GM23248 (cell line): ENCODE measurements at regions not wholly inside any gene's neighbourhood (a gene's known extent, or its start where the extent isn't known, plus 50 kb on each side); places are given as distances from the start of the nearest gene placed in this dataset.
"Not testable (repeated sequence)": the region's sequence is repeated elsewhere in the genome, so short reads cannot be mapped to it uniquely, and the experiment has no call there.

Experiments
- DNase-seq: peaks from one replicate; pipeline ENCODE4 v3.0.0-alpha.2; 2015
- H2AFZ ChIP-seq: fragments of 200-600 bp; sonication (generic); 2 replicates; pipeline ENCODE4 v1.6.1; 2016; ENCODE audit warnings: antibody characterized with exemption
- H3F3A ChIP-seq: fragments of 200-600 bp; sonication (generic); 2 replicates; pipeline ENCODE4 v1.6.1; 2016; ENCODE audit warnings: mild to moderate bottlenecking, antibody characterized with exemption, mixed run types; ENCODE audit not compliant: insufficient read depth
- H3K27ac ChIP-seq: fragments of 200-600 bp; sonication (generic); 2 replicates; pipeline ENCODE4 v1.5.1; 2016; ENCODE audit warnings: mild to moderate bottlenecking
- H3K27me3 ChIP-seq: fragments of 200-600 bp; sonication (generic); replicated peaks from 2 replicates; pipeline ENCODE4 v1.6.1; 2016; ENCODE audit warnings: mild to moderate bottlenecking; ENCODE audit not compliant: insufficient read depth
- H3K36me3 ChIP-seq: fragments of 200-600 bp; sonication (generic); 2 replicates; pipeline ENCODE4 v1.6.1; 2016; ENCODE audit warnings: low read depth, mild to moderate bottlenecking
- H3K4me1 ChIP-seq: fragments of 200-600 bp; sonication (generic); 2 replicates; pipeline ENCODE4 v1.6.1; 2016; ENCODE audit warnings: mild to moderate bottlenecking; ENCODE audit not compliant: insufficient read depth
- H3K4me2 ChIP-seq: fragments of 200-600 bp; sonication (generic); one replicate; pipeline ENCODE4 v1.6.1; 2016; ENCODE audit warnings: mild to moderate bottlenecking; ENCODE audit not compliant: unreplicated experiment
- H3K4me3 ChIP-seq: fragments of 200-600 bp; sonication (generic); 2 replicates; pipeline ENCODE4 v1.5.1; 2016; ENCODE audit warnings: mild to moderate bottlenecking
- H3K79me2 ChIP-seq: fragments of 200-600 bp; sonication (generic); 2 replicates; pipeline ENCODE4 v1.6.1; 2016; ENCODE audit warnings: mild to moderate bottlenecking; ENCODE audit not compliant: insufficient read depth
- H3K9ac ChIP-seq: fragments of 200-600 bp; sonication (generic); 2 replicates; pipeline ENCODE4 v1.6.1; 2016; ENCODE audit warnings: mild to moderate bottlenecking
- H3K9me2 ChIP-seq: fragments of 200-600 bp; sonication (generic); 2 replicates; pipeline ENCODE4 v1.6.1; 2016; ENCODE audit warnings: mixed run types, mild to moderate bottlenecking, moderate library complexity; ENCODE audit not compliant: insufficient read depth
- H3K9me3 ChIP-seq: fragments of 200-600 bp; sonication (generic); one replicate; pipeline ENCODE4 v1.6.1; 2017; ENCODE audit warnings: low read depth
- H4K20me1 ChIP-seq: fragments of 200-600 bp; sonication (generic); 2 replicates; pipeline ENCODE4 v1.6.0; 2016; ENCODE audit not compliant: insufficient read depth
- EZH2 ChIP-seq: fragments of 200-600 bp; sonication (generic); IDR thresholded peaks from 2 replicates; pipeline ENCODE4 v1.6.1; 2018; ENCODE audit warnings: antibody characterized with exemption, mild to moderate bottlenecking; ENCODE audit not compliant: insufficient read depth, poor library complexity, severe bottlenecking
- EZH2phosphoT487 ChIP-seq: fragments of 200-600 bp; sonication (generic); IDR thresholded peaks from 2 replicates; pipeline ENCODE4 v1.6.1; 2018; ENCODE audit warnings: antibody characterized with exemption, moderate library complexity, mild to moderate bottlenecking, low read depth; ENCODE audit not compliant: insufficient read depth
- WGBS, 2 experiments: methylation state at CpG; one replicate each; pipeline ENCODE4 v1.1.6; 2015 to 2017; ENCODE audit warnings: low lambda C conversion rate in 2 of 2, low coverage in 1 of 2; ENCODE audit errors: missing lambda C conversion rate in 2 of 2; 5-methylcytosine and 5-hydroxymethylcytosine counted together
- in situ Hi-C: fragments of 300-500 bp; cut with MboI; formaldehyde crosslinking; loops from 2 replicates; pipeline ENCODE4 v1.15.0; 2020

GRCh38 chr18:15003636-15004269 lies 255.8 kb downstream of the ANKRD30B start:
- in situ Hi-C loops, H3K27me3 ChIP-seq: not testable (repeated sequence)

DNA sequence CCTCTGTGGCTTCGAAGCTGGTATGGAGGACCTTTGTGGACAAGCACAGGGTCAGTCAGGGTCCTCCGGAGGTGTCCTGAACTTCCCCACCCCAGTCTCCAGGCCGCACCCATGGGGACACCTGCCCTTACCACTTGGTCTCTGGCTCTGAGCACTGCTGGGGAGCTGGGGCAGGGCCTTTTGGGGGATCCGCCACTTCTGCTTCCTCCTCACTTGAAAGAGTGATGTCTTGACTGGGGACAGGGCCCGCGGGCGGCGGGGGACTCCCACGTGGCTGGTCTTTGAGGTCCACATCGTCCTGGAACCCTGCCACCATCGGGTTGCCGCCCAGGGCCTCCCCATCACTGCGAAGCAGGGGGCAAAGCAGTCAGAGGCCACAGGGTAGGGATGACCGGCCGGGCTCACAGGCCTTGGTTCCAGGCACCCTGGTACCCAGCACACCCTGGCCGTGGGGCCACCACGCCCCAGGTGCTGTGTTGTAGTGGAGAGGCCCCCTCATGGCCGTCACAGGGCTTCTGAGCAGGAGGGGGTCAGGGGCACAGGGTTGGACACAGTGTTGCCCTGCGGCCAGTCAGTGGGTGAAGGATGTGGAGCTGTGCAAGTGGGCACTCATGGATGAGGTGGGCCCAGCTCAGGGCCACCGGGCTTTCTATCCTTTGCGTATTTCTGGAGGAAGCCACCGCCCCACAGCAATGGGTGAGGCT lies 256.4 kb downstream of the ANKRD30B start:
- H3K27me3 ChIP-seq, H3K9me2 ChIP-seq, DNase-seq, H3K4me2 ChIP-seq, H2AFZ ChIP-seq, H3K9ac ChIP-seq, H3K79me2 ChIP-seq, H3K4me3 ChIP-seq, in situ Hi-C loops, H3K36me3 ChIP-seq, H3K4me1 ChIP-seq, H3K27ac ChIP-seq, H3F3A ChIP-seq, H3K9me3 ChIP-seq, H4K20me1 ChIP-seq: not testable (repeated sequence)
- WGBS, 2 experiments: 58 to 59% methylated on average over 20 to 22 of the region's 22 CpGs

More at GRCh38 chr18:15003636-15004269, 255.8 kb downstream of the ANKRD30B start:
- not testable (repeated sequence) for DNase-seq, H2AFZ ChIP-seq, H4K20me1 ChIP-seq, H3K9me3 ChIP-seq, H3K36me3 ChIP-seq, H3F3A ChIP-seq, H3K4me3 ChIP-seq, H3K4me1 ChIP-seq, H3K4me2 ChIP-seq, H3K27ac ChIP-seq, H3K9ac ChIP-seq, H3K9me2 ChIP-seq, H3K79me2 ChIP-seq
- WGBS, 2 experiments: 60 to 66% methylated on average over 14 to 17 of the region's 18 CpGs

DNA sequence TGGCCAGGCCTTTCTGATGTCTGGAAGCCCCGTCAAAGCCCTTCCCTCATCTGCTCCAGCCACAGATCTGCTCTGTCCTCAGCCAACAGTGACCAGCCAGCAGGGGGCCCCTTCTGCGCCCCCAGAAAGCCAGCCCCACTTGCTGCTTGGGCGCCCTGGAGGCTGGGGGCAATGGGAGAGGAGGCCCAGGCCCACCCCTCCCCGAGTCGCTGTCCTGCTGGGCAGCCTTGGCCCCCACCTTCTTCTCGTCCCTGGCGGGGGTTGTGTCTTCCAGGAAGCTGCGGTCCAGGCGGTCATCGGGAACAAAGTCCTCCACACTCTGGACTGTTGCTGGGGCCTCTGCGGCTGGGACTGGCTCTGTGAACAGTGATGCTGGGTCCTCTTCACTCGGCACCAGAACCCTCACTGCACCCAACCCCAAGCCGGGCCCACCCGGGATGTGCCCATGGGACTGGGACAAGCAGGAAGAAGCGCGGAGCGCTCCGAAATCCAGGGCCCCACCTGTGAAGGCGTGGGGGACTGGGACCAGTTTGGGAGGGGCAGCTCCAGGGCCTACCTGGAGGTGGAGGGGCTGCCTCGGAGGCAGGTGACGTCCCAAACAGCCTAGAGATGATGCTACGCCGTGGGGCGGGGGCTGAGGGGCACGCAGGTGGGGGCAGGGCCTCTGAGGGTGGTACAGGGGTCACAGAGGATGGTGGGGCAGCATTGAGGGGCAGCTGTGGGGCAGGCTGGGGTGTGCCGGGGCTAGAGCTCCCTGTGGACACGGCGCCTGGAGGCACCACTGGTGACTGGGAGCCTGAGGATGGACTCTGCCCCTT lies 257.6 kb downstream of the ANKRD30B start:
- H3K4me3 ChIP-seq: no peak overlapping the region
- H3K9ac ChIP-seq: no peak overlapping the region

GRCh38 chr18:15006616-15007015 lies 258.6 kb downstream of the ANKRD30B start:
- H3F3A ChIP-seq, H3K27me3 ChIP-seq, H3K4me3 ChIP-seq, H3K36me3 ChIP-seq, H3K79me2 ChIP-seq, H3K4me1 ChIP-seq, H3K27ac ChIP-seq, H3K9me2 ChIP-seq, H3K9me3 ChIP-seq, H3K4me2 ChIP-seq, in situ Hi-C loops, DNase-seq, H3K9ac ChIP-seq, H2AFZ ChIP-seq, H4K20me1 ChIP-seq: not testable (repeated sequence)
- WGBS, 2 experiments: 12 to 32% methylated on average over 3 of the region's 3 CpGs

More for the DNA sequence above, 257.6 kb downstream of the ANKRD30B start:
- no peaks in the 10 kb centered on the region for H3K27me3 ChIP-seq
- no peak for DNase-seq
- 71 to 78% methylated on average over 17 to 28 of the region's 28 CpGs for WGBS, 2 experiments
- no peaks in the 10 kb centered on the region for H3F3A ChIP-seq
- H3K4me2 ChIP-seq: no peak overlapping the region
- H3K9me2 ChIP-seq: no peaks in the 10 kb centered on the region
- H3K36me3 ChIP-seq: no peaks in the 10 kb centered on the region
- in situ Hi-C loops: no loop called here
- H3K27ac ChIP-seq: no peak overlapping the region
- H3K9me3 ChIP-seq: no peaks in the 10 kb centered on the region
- TF ChIP-seq EZH2: no peak
- TF ChIP-seq EZH2phosphoT487: no peak
- H4K20me1 ChIP-seq: no peaks in the 10 kb centered on the region
- H3K79me2 ChIP-seq: no peaks in the 10 kb centered on the region
- no peaks in the 10 kb centered on the region for H3K4me1 ChIP-seq
- no peak overlapping the region for H2AFZ ChIP-seq

DNA sequence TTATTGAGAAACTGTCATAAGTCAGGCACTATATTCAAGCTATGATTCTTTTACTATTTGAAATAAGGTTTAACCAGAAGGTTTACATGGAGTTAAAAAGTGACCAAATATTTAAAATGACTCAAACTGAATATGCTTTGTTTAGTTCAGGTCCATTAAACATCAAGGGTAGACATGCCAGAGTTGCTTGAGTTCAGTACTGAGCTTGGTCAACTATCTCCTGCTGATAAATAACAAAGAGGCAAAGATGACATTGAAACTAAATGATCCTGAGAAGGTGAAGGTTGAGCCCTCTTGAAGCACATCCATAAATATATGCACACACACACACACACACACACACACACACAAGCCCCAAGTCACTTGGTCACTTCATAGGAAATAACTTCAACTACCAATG lies 278.1 kb downstream of the ANKRD30B start:
- H3K36me3 ChIP-seq, H3K9me3 ChIP-seq, H3K9ac ChIP-seq, H3K9me2 ChIP-seq, H3K4me1 ChIP-seq, H3K4me3 ChIP-seq, H3K27ac ChIP-seq, in situ Hi-C loops, H3F3A ChIP-seq, H3K4me2 ChIP-seq, DNase-seq, H3K27me3 ChIP-seq, H3K79me2 ChIP-seq, H4K20me1 ChIP-seq, H2AFZ ChIP-seq: not testable (repeated sequence)

GRCh38 chr18:15028037-15028436 lies 280.1 kb downstream of the ANKRD30B start:
- H3K4me2 ChIP-seq, H3K27ac ChIP-seq, H3K79me2 ChIP-seq, H3K36me3 ChIP-seq, H2AFZ ChIP-seq, H3F3A ChIP-seq, H3K4me3 ChIP-seq, H3K9me2 ChIP-seq, H4K20me1 ChIP-seq, H3K9ac ChIP-seq, H3K9me3 ChIP-seq, in situ Hi-C loops, H3K27me3 ChIP-seq, H3K4me1 ChIP-seq: not testable (repeated sequence)
- 2 to 7% methylated on average over 4 of the region's 4 CpGs for WGBS, 2 experiments
- peak; percentile 16 for DNase-seq

DNA sequence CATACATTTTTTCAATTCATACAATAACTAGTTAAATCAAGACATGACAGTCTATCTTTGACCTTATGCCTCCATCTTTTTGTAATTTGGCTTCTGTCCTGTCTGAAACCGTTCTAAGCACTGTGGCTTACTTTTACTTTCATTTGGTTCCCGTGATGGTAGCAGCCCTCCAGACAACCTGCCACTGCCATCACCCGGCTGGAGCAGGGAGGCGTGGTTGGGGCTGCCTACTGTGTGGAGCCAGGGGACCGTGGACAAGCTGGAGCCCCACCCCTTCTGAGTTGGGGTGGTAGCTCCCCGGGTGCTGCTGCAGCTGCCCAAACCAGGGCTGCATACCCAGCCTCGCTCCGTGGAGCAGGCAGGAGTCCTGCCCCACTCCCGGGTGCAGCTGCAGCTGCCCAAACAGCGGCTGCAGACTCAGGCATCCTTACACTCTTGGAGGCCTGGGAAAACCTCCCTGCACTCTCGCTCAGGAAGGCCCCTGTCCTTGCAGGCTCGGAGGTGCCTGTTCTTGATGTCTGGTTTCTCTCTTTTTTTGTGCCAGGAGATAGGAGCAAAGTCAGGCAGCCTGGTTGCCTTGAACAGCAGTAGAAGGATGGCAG lies 312.4 kb downstream of the ANKRD30B start:
- H3K27me3 ChIP-seq, H3K27ac ChIP-seq, H3K4me1 ChIP-seq, in situ Hi-C loops, H3K79me2 ChIP-seq, H3K36me3 ChIP-seq, H3K9me3 ChIP-seq, H3K9me2 ChIP-seq, H3K4me2 ChIP-seq, H3K4me3 ChIP-seq, H4K20me1 ChIP-seq, H3F3A ChIP-seq, H2AFZ ChIP-seq, H3K9ac ChIP-seq, DNase-seq: not testable (repeated sequence)
- 25 to 50% methylated on average over 2 to 7 of the region's 12 CpGs for WGBS, 2 experiments
